Mesendoderm (in vitro differentiated cells): ENCODE measurements at regions not wholly inside any gene's neighbourhood (a gene's known extent, or its start where the extent isn't known, plus 50 kb on each side); places are given as distances from the start of the nearest gene placed in this dataset.

ENCODE experiments used
- DNase-seq: peaks from one replicate; pipeline ENCODE4 v3.0.0; 2013
- H2AK5ac ChIP-seq: 2 replicates; pipeline ENCODE4 v1.6.1; 2013; ENCODE audit warnings: low read length, inconsistent platforms
- H2BK120ac ChIP-seq: 2 replicates; pipeline ENCODE4 v1.6.1; 2013; ENCODE audit warnings: low read depth, mild to moderate bottlenecking, low read length, moderate library complexity, mixed read lengths
- H2BK15ac ChIP-seq: replicated peaks from 2 replicates; pipeline ENCODE4 v1.6.1; 2013; ENCODE audit warnings: low read depth, mild to moderate bottlenecking, moderate library complexity
- H2BK5ac ChIP-seq: 2 replicates; pipeline ENCODE4 v1.6.1; 2013; ENCODE audit warnings: low read length, inconsistent platforms
- H3K18ac ChIP-seq: 2 replicates; pipeline ENCODE4 v1.6.1; 2013; ENCODE audit warnings: mild to moderate bottlenecking, low read length, mixed read lengths
- H3K23ac ChIP-seq: one replicate; pipeline ENCODE4 v1.6.1; 2013; ENCODE audit warnings: low read length
- H3K27ac ChIP-seq: 2 replicates; pipeline ENCODE4 v1.5.1; 2013; ENCODE audit warnings: low read depth, mild to moderate bottlenecking, inconsistent platforms, low read length, moderate library complexity
- H3K27me3 ChIP-seq: 2 replicates; pipeline ENCODE4 v1.6.1; 2013; ENCODE audit warnings: low read length, control low read depth, mild to moderate bottlenecking, inconsistent platforms; ENCODE audit not compliant: insufficient read depth, poor library complexity
- H3K36me3 ChIP-seq: 2 replicates; pipeline ENCODE4 v1.6.1; 2013; ENCODE audit warnings: low read length, inconsistent platforms; ENCODE audit not compliant: control insufficient read depth, insufficient read depth
- H3K4ac ChIP-seq: one replicate; pipeline ENCODE4 v1.6.1; 2013; ENCODE audit warnings: low read depth, mild to moderate bottlenecking, low read length, moderate library complexity
- H3K4me1 ChIP-seq: 2 replicates; pipeline ENCODE4 v1.6.1; 2013; ENCODE audit warnings: low read depth, low read length, inconsistent platforms; ENCODE audit not compliant: control insufficient read depth
- H3K4me2 ChIP-seq: 2 replicates; pipeline ENCODE4 v1.6.1; 2013; ENCODE audit warnings: low read length
- H3K4me3 ChIP-seq: 2 replicates; pipeline ENCODE4 v1.5.1; 2013; ENCODE audit warnings: mild to moderate bottlenecking, low read length
- H3K56ac ChIP-seq: one replicate; pipeline ENCODE4 v1.6.1; 2013; ENCODE audit warnings: low read length
- H3K79me1 ChIP-seq: 2 replicates; pipeline ENCODE4 v1.6.1; 2013; ENCODE audit warnings: low read length, inconsistent platforms
- H3K79me2 ChIP-seq: 2 replicates; pipeline ENCODE4 v1.6.1; 2013; ENCODE audit warnings: mild to moderate bottlenecking, low read length; ENCODE audit not compliant: control insufficient read depth, insufficient read depth
- H3K9ac ChIP-seq: 2 replicates; pipeline ENCODE4 v1.6.1; 2013; ENCODE audit warnings: low read length, inconsistent platforms
- H4K5ac ChIP-seq: one replicate; pipeline ENCODE4 v1.6.1; 2013; ENCODE audit warnings: low read length
- H4K8ac ChIP-seq: one replicate; pipeline ENCODE4 v1.6.1; 2013; ENCODE audit warnings: low read depth, mild to moderate bottlenecking, control low read depth, low read length, moderate library complexity
- WGBS: extraction: QIAGEN DNeasy Blood & Tissue Kit; methylation state at CpG from one replicate; pipeline ENCODE4 v1.1.7; 2013; ENCODE audit warnings: low lambda C conversion rate, missing lambda C conversion rate; ENCODE audit not compliant: insufficient coverage; ENCODE audit errors: extremely low coverage; 5-methylcytosine and 5-hydroxymethylcytosine counted together

GRCh38 chr12:125406131-125406530 is 340.9 kb downstream of the AACS start:
- H3K23ac ChIP-seq = no peak overlapping the region
- no peak overlapping the region for H4K8ac ChIP-seq
- H3K36me3 ChIP-seq = no peaks in the 10 kb centered on the region
- H3K4me2 ChIP-seq = no peak overlapping the region
- no peak overlapping the region for H4K5ac ChIP-seq
- H3K79me2 ChIP-seq = no peaks in the 10 kb centered on the region
- no peaks in the 10 kb centered on the region for H3K79me1 ChIP-seq
- no peaks in the 10 kb centered on the region for H3K27me3 ChIP-seq
- no peak for DNase-seq
- H3K4me3 ChIP-seq = no peak overlapping the region
- H3K18ac ChIP-seq = no peak overlapping the region
- no peaks in the 10 kb centered on the region for H3K4me1 ChIP-seq
- no peak overlapping the region for H3K9ac ChIP-seq
- H2AK5ac ChIP-seq = no peak overlapping the region
- no peak overlapping the region for H2BK120ac ChIP-seq
- H3K56ac ChIP-seq = no peak overlapping the region
- no peak overlapping the region for H3K27ac ChIP-seq
- no peak overlapping the region for H2BK15ac ChIP-seq
- no peak overlapping the region for H3K4ac ChIP-seq
- no CpG with 5 or more reads among the region's 5 CpGs for WGBS
- no peak overlapping the region for H2BK5ac ChIP-seq

GRCh38 chr12:125408718-125409117 is 343.5 kb downstream of the AACS start:
- no peaks in the 10 kb centered on the region for H3K27me3 ChIP-seq
- no peak for DNase-seq
- no peak overlapping the region for H2AK5ac ChIP-seq
- no peak overlapping the region for H3K18ac ChIP-seq
- no peak overlapping the region for H2BK120ac ChIP-seq
- no peak overlapping the region for H3K56ac ChIP-seq
- no peaks in the 10 kb centered on the region for H3K79me1 ChIP-seq
- H4K5ac ChIP-seq = no peak overlapping the region
- H3K4me1 ChIP-seq = no peaks in the 10 kb centered on the region
- no peak overlapping the region for H3K27ac ChIP-seq
- H3K23ac ChIP-seq = no peak overlapping the region
- no peaks in the 10 kb centered on the region for H3K36me3 ChIP-seq
- WGBS = no CpG with 5 or more reads among the region's 3 CpGs
- no peak overlapping the region for H3K4me3 ChIP-seq
- H3K4ac ChIP-seq = no peak overlapping the region
- H2BK5ac ChIP-seq = no peak overlapping the region
- H4K8ac ChIP-seq = no peak overlapping the region
- no peak overlapping the region for H3K4me2 ChIP-seq
- no peak overlapping the region for H2BK15ac ChIP-seq
- H3K9ac ChIP-seq = no peak overlapping the region
- H3K79me2 ChIP-seq = no peaks in the 10 kb centered on the region

- no peaks in the 10 kb centered on the region for H3K4me1 ChIP-seq
- no peak overlapping the region for H3K4me3 ChIP-seq
- no peak overlapping the region for H3K18ac ChIP-seq
- no peak overlapping the region for H3K4me2 ChIP-seq
- no peaks in the 10 kb centered on the region for H3K79me2 ChIP-seq
- H2BK120ac ChIP-seq = no peak overlapping the region
- no peaks in the 10 kb centered on the region for H3K27me3 ChIP-seq
- no peak overlapping the region for H3K23ac ChIP-seq
- H3K79me1 ChIP-seq = no peaks in the 10 kb centered on the region
- DNase-seq = no peak
- no peak overlapping the region for H2BK5ac ChIP-seq
- no peaks in the 10 kb centered on the region for H3K36me3 ChIP-seq
- no peak overlapping the region for H3K4ac ChIP-seq
- H3K9ac ChIP-seq = no peak overlapping the region
- no peak overlapping the region for H2AK5ac ChIP-seq
- no peak overlapping the region for H4K8ac ChIP-seq
- H4K5ac ChIP-seq = no peak overlapping the region
- no CpG with 5 or more reads among the region's 11 CpGs for WGBS
- H3K56ac ChIP-seq = no peak overlapping the region
- no peak overlapping the region for H2BK15ac ChIP-seq
- H3K27ac ChIP-seq = no peak overlapping the region
Measured at GRCh38 chr12:125412506-125412905, 347.3 kb downstream of the AACS start.

GRCh38 chr12:125417446-125417845 is 352.2 kb downstream of the AACS start:
- no peaks in the 10 kb centered on the region for H3K79me2 ChIP-seq
- no peak overlapping the region for H3K9ac ChIP-seq
- H3K56ac ChIP-seq = no peak overlapping the region
- H2BK5ac ChIP-seq = no peak overlapping the region
- H3K23ac ChIP-seq = no peak overlapping the region
- no peak overlapping the region for H3K4me2 ChIP-seq
- no peak for DNase-seq
- H4K8ac ChIP-seq = no peak overlapping the region
- no peaks in the 10 kb centered on the region for H3K36me3 ChIP-seq
- H3K4me3 ChIP-seq = no peak overlapping the region
- no peaks in the 10 kb centered on the region for H3K79me1 ChIP-seq
- no peak overlapping the region for H2BK15ac ChIP-seq
- no peaks in the 10 kb centered on the region for H3K27me3 ChIP-seq
- no peak overlapping the region for H3K4ac ChIP-seq
- no peak overlapping the region for H2BK120ac ChIP-seq
- no peak overlapping the region for H3K27ac ChIP-seq
- no peak overlapping the region for H3K18ac ChIP-seq
- H4K5ac ChIP-seq = no peak overlapping the region
- no peak overlapping the region for H2AK5ac ChIP-seq
- no peaks in the 10 kb centered on the region for H3K4me1 ChIP-seq
- no CpG with 5 or more reads among the region's 3 CpGs for WGBS

- WGBS = no CpG with 5 or more reads among the region's 7 CpGs
Measured at GRCh38 chr12:125418902-125419564, 353.8 kb downstream of the AACS start.

GRCh38 chr12:125424909-125425308 is 359.7 kb downstream of the AACS start:
- H3K9ac ChIP-seq = no peak overlapping the region
- H4K5ac ChIP-seq = no peak overlapping the region
- no peak overlapping the region for H3K27ac ChIP-seq
- H3K18ac ChIP-seq = no peak overlapping the region
- H3K4me2 ChIP-seq = no peak overlapping the region
- no peaks in the 10 kb centered on the region for H3K79me1 ChIP-seq
- no peak overlapping the region for H2BK5ac ChIP-seq
- no peak overlapping the region for H3K4ac ChIP-seq
- no peak overlapping the region for H4K8ac ChIP-seq
- H3K4me3 ChIP-seq = no peak overlapping the region
- no CpG with 5 or more reads among the region's 3 CpGs for WGBS
- H3K79me2 ChIP-seq = no peaks in the 10 kb centered on the region
- no peaks in the 10 kb centered on the region for H3K27me3 ChIP-seq
- no peak overlapping the region for H3K23ac ChIP-seq
- H3K56ac ChIP-seq = no peak overlapping the region
- H3K36me3 ChIP-seq = no peaks in the 10 kb centered on the region
- no peak overlapping the region for H2BK15ac ChIP-seq
- DNase-seq = no peak
- H2AK5ac ChIP-seq = no peak overlapping the region
- no peaks in the 10 kb centered on the region for H3K4me1 ChIP-seq
- no peak overlapping the region for H2BK120ac ChIP-seq

More at GRCh38 chr12:125418902-125419564, 353.8 kb downstream of the AACS start:
- no peak overlapping the region for H3K23ac ChIP-seq
- no peaks in the 10 kb centered on the region for H3K4me1 ChIP-seq
- no peaks in the 10 kb centered on the region for H3K36me3 ChIP-seq
- H2BK15ac ChIP-seq = no peak overlapping the region
- H3K4me3 ChIP-seq = no peak overlapping the region
- no peak overlapping the region for H3K27ac ChIP-seq
- no peak overlapping the region for H3K4ac ChIP-seq
- H3K9ac ChIP-seq = no peak overlapping the region
- no peaks in the 10 kb centered on the region for H3K79me1 ChIP-seq
- no peak overlapping the region for H2BK5ac ChIP-seq
- DNase-seq = no peak
- no peak overlapping the region for H4K5ac ChIP-seq
- no peak overlapping the region for H4K8ac ChIP-seq
- no peaks in the 10 kb centered on the region for H3K79me2 ChIP-seq
- H3K27me3 ChIP-seq = no peaks in the 10 kb centered on the region
- H2AK5ac ChIP-seq = no peak overlapping the region
- no peak overlapping the region for H3K4me2 ChIP-seq
- no peak overlapping the region for H3K18ac ChIP-seq
- H2BK120ac ChIP-seq = no peak overlapping the region
- H3K56ac ChIP-seq = no peak overlapping the region
